Panc1 (cell line): ENCODE measurements at regions not wholly inside any gene's neighbourhood (a gene's known extent, or its start where the extent isn't known, plus 50 kb on each side); places are given as distances from the start of the nearest gene placed in this dataset.

Experiments used
- POLR2AphosphoS5 ChIP-seq: IDR thresholded peaks from 2 replicates; pipeline ENCODE4 v1.6.1; 2012; ENCODE audit warnings: mild to moderate bottlenecking, low read depth, low read length, moderate library complexity
- REST ChIP-seq, 2 experiments: IDR thresholded peaks; 2 replicates each; pipeline ENCODE4 v1.6.1; 2011 to 2012; ENCODE audit warnings: low read depth in 2 of 2, control low read depth in 1 of 2, low read length in 1 of 2, mild to moderate bottlenecking in 1 of 2, moderate library complexity in 1 of 2; ENCODE audit not compliant: insufficient read depth in 1 of 2
- TF ChIP-seq, protein P1 (sequence below): fragments of 450-650 bp; IDR thresholded peaks from 2 replicates; pipeline ENCODE4 v1.5.1; 2017; ENCODE audit warnings: mild to moderate bottlenecking

GRCh38 chr5:74406844-74407243 is 233.7 kb downstream of the ENC1 start:
- TF ChIP-seq, protein P1, sequence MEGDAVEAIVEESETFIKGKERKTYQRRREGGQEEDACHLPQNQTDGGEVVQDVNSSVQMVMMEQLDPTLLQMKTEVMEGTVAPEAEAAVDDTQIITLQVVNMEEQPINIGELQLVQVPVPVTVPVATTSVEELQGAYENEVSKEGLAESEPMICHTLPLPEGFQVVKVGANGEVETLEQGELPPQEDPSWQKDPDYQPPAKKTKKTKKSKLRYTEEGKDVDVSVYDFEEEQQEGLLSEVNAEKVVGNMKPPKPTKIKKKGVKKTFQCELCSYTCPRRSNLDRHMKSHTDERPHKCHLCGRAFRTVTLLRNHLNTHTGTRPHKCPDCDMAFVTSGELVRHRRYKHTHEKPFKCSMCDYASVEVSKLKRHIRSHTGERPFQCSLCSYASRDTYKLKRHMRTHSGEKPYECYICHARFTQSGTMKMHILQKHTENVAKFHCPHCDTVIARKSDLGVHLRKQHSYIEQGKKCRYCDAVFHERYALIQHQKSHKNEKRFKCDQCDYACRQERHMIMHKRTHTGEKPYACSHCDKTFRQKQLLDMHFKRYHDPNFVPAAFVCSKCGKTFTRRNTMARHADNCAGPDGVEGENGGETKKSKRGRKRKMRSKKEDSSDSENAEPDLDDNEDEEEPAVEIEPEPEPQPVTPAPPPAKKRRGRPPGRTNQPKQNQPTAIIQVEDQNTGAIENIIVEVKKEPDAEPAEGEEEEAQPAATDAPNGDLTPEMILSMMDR: no peak
- TF ChIP-seq REST (IDR thresholded peaks at IDR 0.05; ENCODE audit: insufficient read depth in 1 of 2, low read depth in 2 of 2, low read length in 1 of 2) (no peak), POLR2AphosphoS5 (no peak)
